Left ventricle myocardium inferior (tissue), 1 donor: ENCODE measurements at regions not wholly inside any gene's neighbourhood (a gene's known extent, or its start where the extent isn't known, plus 50 kb on each side); places are given as distances from the start of the nearest gene placed in this dataset.

Source experiments
- DNase-seq: peaks from one replicate; pipeline ENCODE4 v3.0.0-alpha.2; 2020
- H3K27ac ChIP-seq: fragments of 200-600 bp; replicated peaks from 2 replicates; pipeline ENCODE4 v1.8.0; 2021
- H3K27me3 ChIP-seq: fragments of 200-600 bp; 2 replicates; pipeline ENCODE4 v1.8.0; 2021; ENCODE audit warnings: low read depth
- H3K36me3 ChIP-seq: fragments of 200-600 bp; 2 replicates; pipeline ENCODE4 v1.8.0; 2021
- H3K4me1 ChIP-seq: fragments of 200-600 bp; 2 replicates; pipeline ENCODE4 v1.8.0; 2021
- H3K4me3 ChIP-seq: fragments of 200-600 bp; 2 replicates; pipeline ENCODE4 v1.8.0; 2021; ENCODE audit warnings: mild to moderate bottlenecking, moderate library complexity
- H3K9me3 ChIP-seq: fragments of 200-600 bp; replicated peaks from 2 replicates; pipeline ENCODE4 v1.8.0; 2021
- CTCF ChIP-seq: fragments of 200-600 bp; IDR thresholded peaks from 2 replicates; pipeline ENCODE4 v1.8.0; 2021; ENCODE audit warnings: antibody characterized with exemption, mild to moderate bottlenecking, borderline replicate concordance
- intact Hi-C: fragments of 100-400 bp; cut with micrococcal nuclease; formaldehyde crosslinking; loops from one replicate; pipeline ENCODE4 v1.11.0; 2022
- donor health status: DM: no; HTN: yes; CAD: no; lungs with severe emphysema.

GRCh38 chr10:3402187-3402751, 229.7 kb upstream of the PITRM1 start:
- H3K9me3 ChIP-seq = no peaks in the 10 kb centered on the region
- TF ChIP-seq CTCF = no peak
- no peak overlapping the region for H3K27ac ChIP-seq

GRCh38 chr10:3401491-3401938, 228.9 kb upstream of the PITRM1 start:
- Histone ChIP-seq H3K9me3 (no peaks in the 10 kb centered on the region), H3K27me3 (no peaks in the 10 kb centered on the region), H3K36me3 (no peaks in the 10 kb centered on the region), H3K4me3 (no peak overlapping the region), H3K27ac (peak overlapping the region; percentile 70), H3K4me1 (peaks cover 31% of the 10 kb centered on the region)
- no peak for TF ChIP-seq CTCF
- intact Hi-C loops = no loop called here
- DNase-seq = no peak

More at GRCh38 chr10:3402187-3402751, 229.7 kb upstream of the PITRM1 start:
- intact Hi-C loops = no loop called here
- Histone ChIP-seq H3K36me3 (no peaks in the 10 kb centered on the region), H3K27me3 (no peaks in the 10 kb centered on the region), H3K4me3 (no peak overlapping the region), H3K4me1 (peaks cover 31% of the 10 kb centered on the region)
- DNase-seq = no peak

- Histone ChIP-seq H3K27me3 (no peaks in the 10 kb centered on the region), H3K4me1 (peaks cover 30% of the 10 kb centered on the region), H3K36me3 (no peaks in the 10 kb centered on the region), H3K9me3 (no peaks in the 10 kb centered on the region), H3K4me3 (no peak overlapping the region), H3K27ac (peak overlapping the region; percentile 70)
- intact Hi-C loops = no loop called here
- no peak for TF ChIP-seq CTCF
- no peak for DNase-seq
These were observed 227.8 kb upstream of the PITRM1 start for GRCh38 chr10:3400348-3400747.

GRCh38 chr10:3399756-3400155, 227.2 kb upstream of the PITRM1 start:
- Histone ChIP-seq H3K9me3 (peaks cover 2% of the 10 kb centered on the region), H3K27me3 (no peaks in the 10 kb centered on the region), H3K4me3 (no peak overlapping the region), H3K4me1 (peaks cover 30% of the 10 kb centered on the region), H3K36me3 (no peaks in the 10 kb centered on the region), H3K27ac (peak overlapping the region; percentile 70)
- intact Hi-C loops = no loop called here
- DNase-seq = no peak
- no peak for TF ChIP-seq CTCF

- H3K9me3 ChIP-seq = peaks cover 6% of the 10 kb centered on the region
- no peak for TF ChIP-seq CTCF
- peak; percentile 40 for DNase-seq
- peaks cover 30% of the 10 kb centered on the region for H3K4me1 ChIP-seq
- H3K4me3 ChIP-seq = no peak overlapping the region
- H3K36me3 ChIP-seq = no peaks in the 10 kb centered on the region
- intact Hi-C loops = no loop called here
- H3K27ac ChIP-seq = peak overlapping the region; percentile 70
- H3K27me3 ChIP-seq = no peaks in the 10 kb centered on the region
These were observed 226.5 kb upstream of the PITRM1 start for GRCh38 chr10:3398825-3399646.
